ENCODE measurements at regions not wholly inside any gene's neighbourhood (a gene's known extent, or its start where the extent isn't known, plus 50 kb on each side); places are given as distances from the start of the nearest gene placed in this dataset.

- TF ChIP-seq CTCF (IDR thresholded peaks at IDR 0.05) (no peak), POLR2AphosphoS5 (IDR thresholded peaks at IDR 0.05) (no peak), POLR2A (IDR thresholded peaks at IDR 0.05) (no peak), EP300 (IDR thresholded peaks at IDR 0.05) (no peak)
Observed at GRCh38 chr20:40433341-40433861, 255.6 kb downstream of the MAFB start.
